ENCODE measurements at regions not wholly inside any gene's neighbourhood (a gene's known extent, or its start where the extent isn't known, plus 50 kb on each side); places are given as distances from the start of the nearest gene placed in this dataset.
"Not testable (repeated sequence)": the region's sequence is repeated elsewhere in the genome, so short reads cannot be mapped to it uniquely, and the experiment has no call there.

GRCh38 chr20:30291686-30292085 lies 965.8 kb upstream of the DEFB115 start:
- not testable (repeated sequence) for FAIRE-seq; DNase-seq (ENCODE audit: insufficient read length, low spot score)

- not testable (repeated sequence) for FAIRE-seq; DNase-seq (ENCODE audit: insufficient read length, low spot score)
These were observed 962.1 kb upstream of the DEFB115 start for GRCh38 chr20:30295396-30295795.

DNA sequence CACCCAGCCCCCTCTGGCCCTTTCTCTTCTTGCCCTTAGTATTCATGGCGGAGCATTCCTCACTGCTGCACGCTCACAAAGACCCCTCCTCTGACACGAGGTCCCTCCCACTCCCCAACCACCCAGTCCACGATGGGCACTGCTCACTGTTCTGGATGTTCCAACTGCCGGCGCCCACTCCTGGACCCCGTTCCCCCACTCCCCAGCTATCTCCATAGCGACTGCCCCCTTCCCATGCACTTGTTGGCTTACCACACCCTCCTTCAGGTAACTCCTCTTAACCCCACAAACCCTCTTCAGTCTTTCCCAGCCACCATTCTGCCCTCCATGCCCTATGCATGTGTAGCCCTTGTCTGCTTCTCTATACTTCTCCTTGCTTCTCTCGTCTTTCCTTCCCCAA lies 961.5 kb upstream of the DEFB115 start:
- not testable (repeated sequence) for FAIRE-seq; DNase-seq (ENCODE audit: insufficient read length, low spot score)

DNA sequence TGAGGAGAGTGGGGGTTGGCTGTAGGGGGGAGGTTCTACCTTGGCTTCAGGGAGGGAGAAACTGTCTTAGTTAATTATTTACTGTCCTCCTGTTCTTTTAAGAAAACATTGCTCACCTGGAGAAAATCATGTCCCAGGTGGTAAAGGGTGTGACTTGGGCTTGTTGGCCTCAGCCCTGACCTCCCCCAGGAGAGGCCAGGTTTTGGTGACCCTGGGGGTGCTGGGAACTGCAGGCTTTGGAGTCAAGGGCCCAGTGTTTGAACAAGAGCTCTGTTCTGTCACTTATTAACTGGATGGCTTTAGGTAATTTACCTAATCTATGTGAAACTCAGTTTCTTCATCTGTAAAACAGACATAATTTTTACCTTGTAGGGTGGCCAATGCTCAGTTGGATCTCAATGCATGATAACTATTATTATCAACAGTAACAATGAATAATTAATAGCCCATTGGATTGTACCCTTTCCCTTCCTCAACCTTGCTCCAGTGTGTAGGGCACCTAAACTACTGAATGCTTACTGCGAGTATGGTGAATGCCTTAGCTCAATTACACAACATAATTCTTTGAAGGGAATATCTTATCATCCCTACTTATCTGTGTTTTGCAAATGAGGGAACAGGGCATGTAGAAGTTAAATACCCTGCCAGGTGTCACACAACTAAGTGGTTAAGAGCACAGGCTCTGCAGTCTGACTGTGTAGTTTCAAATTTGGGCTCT lies 959.4 kb upstream of the DEFB115 start:
- not testable (repeated sequence) for FAIRE-seq; DNase-seq (ENCODE audit: insufficient read length, low spot score)

DNA sequence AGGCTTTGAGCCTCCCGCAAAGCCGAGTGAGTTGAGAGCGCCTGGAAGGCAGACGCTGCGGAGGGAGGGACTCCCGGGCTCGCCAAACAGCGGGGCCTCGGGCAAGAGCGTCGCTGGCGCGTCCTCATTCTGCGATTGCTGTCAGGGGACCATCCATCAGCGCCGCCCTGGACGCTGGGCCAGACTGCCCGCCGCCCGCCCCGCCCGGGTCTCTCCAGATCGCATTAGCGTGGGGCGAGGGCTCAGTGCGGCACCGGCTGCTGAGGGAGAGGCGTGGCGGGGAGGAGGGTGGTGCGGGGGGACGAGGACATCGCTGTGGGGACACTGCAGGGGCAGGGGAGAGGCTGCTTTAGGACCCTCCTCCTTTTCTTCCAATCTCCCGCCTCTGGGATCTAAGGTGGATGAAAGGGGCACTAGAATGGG lies 957.2 kb upstream of the DEFB115 start:
- not testable (repeated sequence) for DNase-seq (ENCODE audit: insufficient read length, low spot score)

DNA sequence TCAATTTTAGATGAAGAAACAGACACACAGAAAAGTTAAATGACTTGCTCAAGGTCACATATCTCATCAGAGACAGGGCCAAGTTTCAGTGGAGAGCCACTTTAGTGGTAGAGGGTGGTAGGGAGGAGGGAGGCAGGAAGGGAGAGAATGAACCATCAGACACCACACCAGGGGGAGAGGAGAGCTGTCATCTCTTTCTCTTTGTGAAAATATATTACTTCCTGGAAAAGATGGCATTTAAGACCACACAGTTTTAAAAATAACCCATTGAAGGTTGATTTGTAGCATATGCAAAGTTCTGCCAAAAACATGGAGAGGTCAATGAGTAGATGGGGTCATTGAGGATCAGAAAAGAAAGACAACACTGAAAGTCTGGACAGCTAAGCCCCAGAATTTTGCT lies 954.7 kb upstream of the DEFB115 start:
- not testable (repeated sequence) for DNase-seq (ENCODE audit: insufficient read length, low spot score); FAIRE-seq

More for the DNA sequence above, 957.2 kb upstream of the DEFB115 start:
- not testable (repeated sequence) for FAIRE-seq

DNA sequence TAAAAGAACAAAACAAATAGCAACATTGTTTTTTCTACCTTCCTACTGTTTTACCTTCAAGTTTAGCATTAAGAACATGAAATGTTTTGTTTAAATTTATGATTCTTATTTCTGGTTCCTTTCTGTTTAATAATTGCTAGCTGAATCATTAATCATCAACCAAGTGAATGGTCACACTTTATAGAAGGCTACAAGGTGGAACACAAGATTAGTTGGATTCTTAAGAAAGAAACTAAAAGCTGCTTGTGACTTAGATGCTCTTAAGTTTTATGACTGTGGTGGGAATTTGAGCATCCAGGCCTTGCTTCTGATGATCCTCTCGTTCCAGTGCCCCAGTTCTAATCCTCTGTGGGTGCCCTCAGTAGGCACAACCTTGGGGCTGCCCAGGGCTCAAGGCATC lies 947.5 kb upstream of the DEFB115 start:
- not testable (repeated sequence) for FAIRE-seq; DNase-seq (ENCODE audit: insufficient read length, low spot score)

GRCh38 chr20:30310385-30310784 lies 947.1 kb upstream of the DEFB115 start:
- DNase-seq (ENCODE audit: insufficient read length, low spot score); FAIRE-seq: not testable (repeated sequence)

DNA sequence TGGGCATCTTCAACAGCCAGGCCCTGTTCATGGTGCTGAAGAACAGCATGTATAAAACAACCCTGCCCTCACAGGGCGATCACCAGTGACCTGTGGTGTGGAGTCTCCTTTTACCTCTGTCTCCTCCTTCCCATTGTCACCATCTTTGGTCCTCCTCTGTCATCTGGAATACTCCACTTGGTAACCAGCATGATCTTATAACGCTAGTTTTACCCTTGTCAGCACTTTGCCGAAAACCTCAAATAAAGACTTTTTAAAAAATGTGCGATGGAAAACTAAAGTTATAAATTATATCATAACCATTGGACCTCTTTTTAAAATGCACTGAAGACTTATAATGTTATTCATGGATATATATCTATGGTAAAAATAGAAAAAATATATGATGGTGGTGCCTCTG lies 945.2 kb upstream of the DEFB115 start:
- not testable (repeated sequence) for FAIRE-seq

GRCh38 chr20:30313660-30314059 lies 943.8 kb upstream of the DEFB115 start:
- not testable (repeated sequence) for FAIRE-seq; DNase-seq (ENCODE audit: insufficient read length, low spot score)

More for the DNA sequence above, 945.2 kb upstream of the DEFB115 start:
- DNase-seq (ENCODE audit: insufficient read length, low spot score) = not testable (repeated sequence)

DNA sequence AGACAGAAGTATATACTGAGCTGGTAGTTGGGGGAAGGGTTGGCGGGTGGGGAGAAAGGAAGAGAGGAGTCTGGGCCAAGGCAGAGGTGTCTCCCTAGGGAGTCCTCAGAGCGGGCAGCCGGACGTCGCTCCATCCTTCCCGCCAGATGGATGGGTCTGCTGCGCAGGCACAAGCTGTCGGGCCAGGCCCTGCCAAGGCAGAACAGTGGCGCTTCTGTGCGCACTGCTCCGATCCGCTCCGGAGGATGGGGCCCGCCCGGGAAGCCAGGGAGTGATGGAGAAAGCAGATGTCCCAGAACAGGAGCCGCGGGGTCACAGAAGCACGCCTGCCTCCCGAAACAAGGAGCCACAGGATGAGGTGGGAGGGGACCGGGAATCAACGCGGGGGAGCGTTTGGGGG lies 941.4 kb upstream of the DEFB115 start:
- DNase-seq (ENCODE audit: insufficient read length, low spot score); FAIRE-seq: not testable (repeated sequence)

DNA sequence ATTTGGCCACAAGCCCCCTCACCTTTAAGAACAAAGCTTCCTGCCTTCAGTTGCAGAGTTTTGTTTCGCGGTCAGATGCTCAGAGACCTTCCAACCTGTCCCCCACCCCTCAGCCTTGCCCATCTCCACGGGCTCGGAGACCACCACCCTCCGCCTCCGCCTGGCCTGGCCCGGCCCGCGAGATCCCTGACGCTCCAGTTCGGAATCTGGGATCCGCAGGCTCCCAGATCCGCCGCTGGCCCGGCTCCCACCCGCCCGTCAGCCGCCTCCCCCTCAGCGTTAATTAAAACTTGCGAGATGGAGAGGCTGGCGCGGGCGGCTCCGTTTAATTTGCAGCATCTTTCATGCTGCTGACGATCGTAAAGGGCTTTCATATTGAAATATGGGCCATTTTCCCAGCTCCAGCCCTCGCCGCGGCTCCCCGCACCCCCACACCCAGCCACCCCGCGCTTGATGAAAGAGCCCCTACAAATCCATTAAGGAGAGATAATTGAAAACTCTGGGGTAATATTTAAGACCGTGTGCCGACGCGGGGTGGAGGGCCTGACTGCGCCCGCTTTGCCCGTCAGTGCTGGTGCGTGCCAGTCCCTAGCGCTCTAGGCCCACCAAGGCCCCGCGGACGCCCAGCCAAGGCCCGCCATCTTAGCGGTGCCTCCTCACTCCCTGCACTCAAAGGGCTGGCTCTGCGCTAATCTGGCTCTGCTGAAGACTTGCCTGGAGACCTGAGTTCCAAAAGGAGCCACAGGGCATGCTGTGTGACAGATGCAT lies 940.7 kb upstream of the DEFB115 start:
- FAIRE-seq = not testable (repeated sequence)

DNA sequence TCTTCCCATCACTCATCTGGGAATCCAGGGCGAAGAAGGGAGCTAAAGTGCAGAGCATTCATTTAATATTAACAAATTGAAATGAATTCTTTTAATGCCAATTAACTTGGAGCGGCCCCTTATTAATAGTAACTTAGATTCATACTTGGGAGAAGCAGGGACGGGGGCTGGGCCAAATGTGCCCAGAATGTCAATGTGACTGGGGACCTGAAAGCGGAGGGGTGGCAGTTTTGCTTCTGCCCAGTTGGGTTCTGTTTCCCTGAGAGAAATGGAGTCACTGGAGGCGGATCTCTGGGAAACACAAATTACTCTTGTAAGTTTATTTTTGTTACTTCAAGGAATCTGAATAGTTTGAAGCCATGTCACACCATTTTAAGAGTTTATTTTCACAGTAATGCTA lies 923.7 kb upstream of the DEFB115 start:
- DNase-seq (ENCODE audit: insufficient read length, low spot score); FAIRE-seq: not testable (repeated sequence)

More for the DNA sequence above, 940.7 kb upstream of the DEFB115 start:
- not testable (repeated sequence) for DNase-seq (ENCODE audit: insufficient read length, low spot score)

DNA sequence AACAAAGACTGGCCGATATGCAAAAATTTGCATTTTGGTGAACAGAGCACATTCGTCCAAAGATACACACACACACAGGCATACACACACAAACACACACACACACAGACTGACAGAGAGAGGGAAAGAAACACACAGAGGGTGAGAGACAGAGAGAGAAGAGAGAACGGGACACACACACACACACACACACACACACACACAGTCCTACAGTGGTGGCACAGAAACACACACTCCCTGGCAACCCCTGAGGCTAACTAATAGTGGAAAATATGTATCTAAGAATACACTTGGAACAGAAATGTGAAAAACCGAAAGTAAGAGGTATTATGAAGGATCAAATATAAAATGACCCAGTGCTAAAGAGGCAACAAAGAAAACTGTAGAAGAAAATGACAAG lies 919.9 kb upstream of the DEFB115 start:
- not testable (repeated sequence) for DNase-seq (ENCODE audit: insufficient read length, low spot score); FAIRE-seq

GRCh38 chr20:30348932-30349331 lies 908.5 kb upstream of the DEFB115 start:
- not testable (repeated sequence) for FAIRE-seq; DNase-seq (ENCODE audit: insufficient read length, low spot score)

GRCh38 chr20:30356854-30357467 lies 900.5 kb upstream of the DEFB115 start:
- FAIRE-seq; DNase-seq (ENCODE audit: insufficient read length, low spot score): not testable (repeated sequence)

DNA sequence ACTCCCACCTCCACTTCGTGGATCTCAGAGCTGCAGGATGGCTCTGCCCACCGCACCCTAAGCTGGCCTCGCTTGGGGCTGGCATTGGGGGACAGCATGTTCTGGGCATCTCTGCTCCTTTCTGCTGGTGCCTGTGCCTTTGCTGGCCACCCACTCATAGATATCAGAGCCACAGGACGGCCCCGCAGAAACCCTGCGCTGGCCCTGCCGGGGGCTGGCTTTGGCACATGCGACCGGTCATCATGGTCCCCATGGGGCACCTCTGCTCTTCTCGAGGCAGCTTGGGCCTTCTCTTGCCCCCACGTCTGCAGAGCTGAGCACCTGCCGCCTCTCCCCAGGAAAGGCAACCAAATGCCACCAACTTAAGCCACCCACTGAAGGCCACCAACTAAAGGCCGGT lies 895.7 kb upstream of the DEFB115 start:
- not testable (repeated sequence) for DNase-seq (ENCODE audit: insufficient read length, low spot score); FAIRE-seq

- not testable (repeated sequence) for FAIRE-seq
These were observed 881.1 kb upstream of the DEFB115 start for GRCh38 chr20:30376430-30376766.

GRCh38 chr20:30376767-30377658 lies 880.5 kb upstream of the DEFB115 start:
- FAIRE-seq = no peak

More at GRCh38 chr20:30376430-30376766, 881.1 kb upstream of the DEFB115 start:
- not testable (repeated sequence) for DNase-seq (ENCODE audit: insufficient read length, low spot score)

DNA sequence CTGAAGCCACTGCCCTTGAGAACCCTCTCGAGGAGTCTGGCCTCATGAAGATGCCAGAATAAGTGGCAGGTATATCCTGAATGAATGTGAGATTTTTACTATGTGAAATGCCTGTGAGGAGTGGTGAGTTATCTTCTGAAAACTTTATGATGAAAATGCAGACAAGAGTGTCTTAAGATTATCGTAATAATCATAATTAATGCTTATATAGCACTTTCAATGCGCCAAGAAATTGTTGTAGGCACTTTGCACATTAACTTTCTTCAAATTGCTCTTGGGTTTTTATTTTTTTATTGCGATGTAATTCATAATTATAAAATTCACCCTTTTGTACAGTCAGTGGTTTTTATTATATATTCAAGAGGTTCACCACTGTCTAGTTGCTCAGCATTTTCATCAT lies 879.1 kb upstream of the DEFB115 start:
- DNase-seq (ENCODE audit: insufficient read length, low spot score); FAIRE-seq: not testable (repeated sequence)

More at GRCh38 chr20:30376767-30377658, 880.5 kb upstream of the DEFB115 start:
- DNase-seq (ENCODE audit: insufficient read length, low spot score) = peak; percentile 24
